GM12878 (cell line): ENCODE measurements at regions not wholly inside any gene's neighbourhood (a gene's known extent, or its start where the extent isn't known, plus 50 kb on each side); places are given as distances from the start of the nearest gene placed in this dataset.

Source experiments
- ATAC-seq: fragments of 200-7000 bp; cut with Tn5 transposase; 3 replicates; pipeline ENCODE4 v1.9.1; 2020; ENCODE audit warnings: mild to moderate bottlenecking, moderate library complexity
- BruUV-seq: library from RNA; stranded (reverse); fragments of 400-500 nt; replicated peaks from 2 replicates; lab custom pipeline; 2021; lab: Mats Ljungman, UMichigan
- CTCF ChIA-PET: fragments of 300-600 bp; sonication (Branson Sonifier 250); formaldehyde crosslinking; extraction: SDS; loops from one replicate; lab custom pipeline; 2021; ENCODE audit warnings: inconsistent platforms; lab: Yijun Ruan, JAX
- POLR2A ChIA-PET: fragments of 350-600 bp; formaldehyde crosslinking; extraction: SDS; loops from one replicate; lab custom pipeline; 2021; ENCODE audit warnings: inconsistent platforms; lab: Charles Lee
- RAD21 ChIA-PET: fragments of 300-600 bp; sonication (Branson Sonifier 250); formaldehyde crosslinking; loops from one replicate; lab custom pipeline; 2023; ENCODE audit warnings: antibody characterized with exemption; ENCODE audit not compliant: unreplicated experiment; lab: Charles Lee
- SMC1A ChIA-PET: fragments of 300-600 bp; sonication (Branson Sonifier 250); formaldehyde crosslinking; loops from one replicate; lab custom pipeline; 2023; ENCODE audit not compliant: unreplicated experiment, uncharacterized antibody; lab: Charles Lee
- DNase-seq: peaks from one replicate; pipeline ENCODE4 v3.0.0-alpha.2; 2011; ENCODE audit warnings: low read depth, low spot score
- FAIRE-seq: peaks from 3 replicates; lab custom pipeline; 2011; peaks lifted over from hg19 to GRCh38; lab: Jason Lieb, UNC
- H2AFZ ChIP-seq: 2 replicates; pipeline ENCODE4 v1.6.0; 2011; ENCODE audit warnings: low read depth, low read length, control low read depth; ENCODE audit not compliant: control insufficient read depth
- H3K27ac ChIP-seq: 2 replicates; pipeline ENCODE4 v1.5.1; 2011; ENCODE audit warnings: control low read depth; ENCODE audit not compliant: control insufficient read depth, insufficient read depth
- H3K27me3 ChIP-seq, 2 experiments: replicated peaks in 1 of 2; 2 replicates each; pipeline versions ENCODE4 v1.6.0 to v1.6.1; 2011; ENCODE audit warnings: low read length in 1 of 2; ENCODE audit not compliant: control insufficient read depth in 2 of 2, insufficient read depth in 2 of 2
- H3K36me3 ChIP-seq, 2 experiments: 2 replicates each; pipeline ENCODE4 v1.5.1; 2011; ENCODE audit warnings: low read length in 1 of 2; ENCODE audit not compliant: control insufficient read depth in 2 of 2, insufficient read depth in 2 of 2
- H3K4me1 ChIP-seq: 2 replicates; pipeline ENCODE4 v1.6.1; 2011; ENCODE audit warnings: mild to moderate bottlenecking, low read length, moderate library complexity, mixed read lengths; ENCODE audit not compliant: control insufficient read depth, insufficient read depth
- H3K4me2 ChIP-seq: 2 replicates; pipeline ENCODE4 v1.6.0; 2011; ENCODE audit warnings: control low read depth; ENCODE audit not compliant: control insufficient read depth, insufficient read depth
- H3K4me3 ChIP-seq: fragments of 200-600 bp; sonication (generic); 2 replicates; pipeline ENCODE4 v1.5.1; 2016
- H3K79me2 ChIP-seq: 2 replicates; pipeline ENCODE4 v1.6.0; 2011; ENCODE audit warnings: low read length; ENCODE audit not compliant: control insufficient read depth, insufficient read depth
- H3K9ac ChIP-seq: 2 replicates; pipeline ENCODE4 v1.8.0; 2011; ENCODE audit warnings: low read length, control low read depth, mixed read lengths; ENCODE audit not compliant: control insufficient read depth, insufficient read depth
- H3K9me3 ChIP-seq: replicated peaks from 3 replicates; pipeline ENCODE4 v1.5.1; 2011; ENCODE audit warnings: mild to moderate bottlenecking, low read length; ENCODE audit not compliant: control insufficient read depth, insufficient read depth
- H4K20me1 ChIP-seq: 2 replicates; pipeline ENCODE4 v1.6.0; 2011; ENCODE audit not compliant: control insufficient read depth, insufficient read depth
- ASH2L ChIP-seq: fragments of 300-600, 200-600 bp; sonication (generic); IDR thresholded peaks from 2 replicates; pipeline ENCODE4 v1.6.1; 2017; ENCODE audit warnings: low read depth, mild to moderate bottlenecking, borderline replicate concordance
- ATF7 ChIP-seq: fragments of 450-650 bp; IDR thresholded peaks from 2 replicates; pipeline ENCODE4 v1.6.1; 2016; ENCODE audit warnings: low read depth, mild to moderate bottlenecking
- CBFB ChIP-seq: IDR thresholded peaks from 2 replicates; pipeline ENCODE4 v1.6.1; 2016; ENCODE audit warnings: antibody characterized with exemption, low read depth
- MEF2B ChIP-seq: fragments of 450-650 bp; IDR thresholded peaks from 2 replicates; pipeline ENCODE4 v1.6.1; 2018; ENCODE audit warnings: mild to moderate bottlenecking, moderate library complexity; ENCODE audit not compliant: partially characterized antibody, poor library complexity, severe bottlenecking
- MXI1 ChIP-seq: fragments of 150-350 bp; IDR thresholded peaks from 2 replicates; pipeline ENCODE4 v1.6.1; 2011; ENCODE audit warnings: low read depth, mild to moderate bottlenecking, inconsistent platforms, low read length, improper control_type of control experiment
- PAX8 ChIP-seq: fragments of 450-650 bp; IDR thresholded peaks from 2 replicates; pipeline ENCODE4 v1.6.1; 2017; ENCODE audit warnings: mild to moderate bottlenecking, moderate library complexity
- POLR2AphosphoS5 ChIP-seq: IDR thresholded peaks from 2 replicates; pipeline ENCODE4 v1.6.1; 2011; ENCODE audit warnings: mild to moderate bottlenecking, low read length, inconsistent platforms
- SIX5 ChIP-seq: IDR thresholded peaks from 2 replicates; pipeline ENCODE4 v1.6.1; 2011; ENCODE audit warnings: mild to moderate bottlenecking, low read depth, low read length, moderate library complexity; ENCODE audit not compliant: severe bottlenecking
- SMC3 ChIP-seq: IDR thresholded peaks from 2 replicates; pipeline ENCODE4 v1.6.1; 2011; ENCODE audit warnings: low read length, improper control_type of control experiment, borderline replicate concordance
- STAT1 ChIP-seq: fragments of 450-650 bp; conservative IDR thresholded peaks from 2 replicates; pipeline ENCODE4 v1.6.1; 2014; ENCODE audit warnings: antibody characterized with exemption, mild to moderate bottlenecking
- TBL1XR1 ChIP-seq: IDR thresholded peaks from 2 replicates; pipeline ENCODE4 v1.6.1; 2012; ENCODE audit warnings: low read depth, low read length, improper control_type of control experiment
- TCF12 ChIP-seq: IDR thresholded peaks from 2 replicates; pipeline ENCODE4 v1.6.1; 2011; ENCODE audit warnings: low read depth, mild to moderate bottlenecking, low read length
- ZNF207 ChIP-seq: fragments of 450-650 bp; IDR thresholded peaks from 2 replicates; pipeline ENCODE4 v1.6.1; 2014; ENCODE audit warnings: antibody characterized with exemption, mild to moderate bottlenecking, borderline replicate concordance
- ZNF24 ChIP-seq: fragments of 450-650 bp; IDR thresholded peaks from 2 replicates; pipeline ENCODE4 v1.6.1; 2017; ENCODE audit warnings: antibody characterized with exemption, mild to moderate bottlenecking
- WGBS: methylation state at CpG from one replicate; pipeline ENCODE4 v1.1.6; 2016; ENCODE audit warnings: low lambda C conversion rate; ENCODE audit not compliant: insufficient replicate concordance, insufficient coverage; ENCODE audit errors: missing lambda C conversion rate; 5-methylcytosine and 5-hydroxymethylcytosine counted together
- in situ Hi-C: fragments of 300-500 bp; cut with MboI; formaldehyde crosslinking; loops from 9 replicates; pipeline ENCODE4 v1.14.3; 2018; ENCODE audit warnings: mixed read lengths
- intact Hi-C: fragments of 100-400 bp; cut with micrococcal nuclease; formaldehyde crosslinking; loops from one replicate; pipeline ENCODE4 v1.14.2; 2022; ENCODE audit not compliant: unreplicated experiment
- TF ChIP-seq, protein P1 (sequence below): fragments of 450-650 bp; IDR thresholded peaks from 2 replicates; pipeline ENCODE4 v1.6.1; 2017; ENCODE audit warnings: borderline replicate concordance
- TF ChIP-seq, protein P2 (sequence below): fragments of 450-650 bp; IDR thresholded peaks from 2 replicates; pipeline ENCODE4 v1.6.1; 2018; ENCODE audit warnings: mild to moderate bottlenecking, low read depth, moderate library complexity; ENCODE audit not compliant: partially characterized antibody
- TF ChIP-seq, protein P3 (sequence below): fragments of 450-650 bp; IDR thresholded peaks from 2 replicates; pipeline ENCODE4 v1.6.1; 2017; ENCODE audit warnings: mild to moderate bottlenecking

DNA sequence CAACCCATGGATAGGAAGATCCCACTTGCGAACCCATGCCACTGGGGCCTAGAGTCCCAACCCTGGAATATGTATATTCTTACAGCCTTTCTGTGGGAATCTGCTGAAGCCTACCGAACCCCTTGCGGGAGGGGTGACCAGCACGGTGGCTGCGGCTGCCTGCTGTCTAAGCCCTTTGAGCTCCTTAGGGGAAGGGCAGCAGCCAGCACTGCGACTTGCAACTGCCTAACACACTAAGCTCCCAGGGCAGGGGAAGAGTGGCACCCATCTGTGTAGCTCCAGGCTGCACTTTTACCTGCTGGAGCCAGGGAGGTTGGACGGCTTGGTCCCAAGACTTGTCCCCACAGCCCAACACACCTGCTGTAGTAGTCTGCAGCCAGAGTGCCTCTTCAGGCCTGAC lies 1968.7 kb upstream of the FLRT2 start (continued):
- no peak for TF ChIP-seq ZNF24

DNA sequence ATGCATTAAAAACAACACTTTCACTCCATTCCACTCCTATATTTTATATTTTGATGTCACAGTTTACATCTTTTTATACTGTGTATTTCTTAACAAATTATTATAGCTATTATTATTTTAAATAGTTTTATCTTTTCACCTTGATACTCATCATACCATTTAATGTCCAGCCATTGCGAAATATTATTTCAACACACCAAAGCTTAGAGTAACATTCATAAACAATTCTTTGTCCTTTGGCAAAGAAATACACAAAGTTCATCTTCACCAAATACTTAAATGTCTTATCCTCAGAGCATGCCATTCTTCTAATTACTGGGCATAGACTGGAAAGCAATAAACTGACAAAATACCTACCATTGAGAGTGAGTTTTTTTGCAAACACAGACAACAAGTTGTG lies 1963.4 kb upstream of the FLRT2 start:
- FAIRE-seq: no peak
- DNase-seq: no peak
- Histone ChIP-seq H3K79me2 (no peaks in the 10 kb centered on the region), H4K20me1 (no peaks in the 10 kb centered on the region), H2AFZ (no peak overlapping the region), H3K4me3 (no peak overlapping the region), H3K4me1 (no peaks in the 10 kb centered on the region), H3K27me3 (no peaks in the 10 kb centered on the region), H3K36me3 (no peaks in the 10 kb centered on the region), H3K9ac (no peak overlapping the region), H3K9me3 (no peaks in the 10 kb centered on the region), H3K27ac (no peak overlapping the region), H3K4me2 (no peak overlapping the region)
- ChIA-PET POLR2A (no interaction called here), RAD21 (no interaction called here), SMC1A (no interaction called here), CTCF (no interaction called here)
- ATAC-seq: no peak
- BruUV-seq: no TSS peak
- in situ Hi-C loops (no loop called here), intact Hi-C loops (no loop called here)
- 42% methylated on average over 1 of the region's 1 CpG for WGBS
- TF ChIP-seq SMC3 (no peak), ATF7 (no peak), POLR2AphosphoS5 (no peak), MEF2B (no peak), TCF12 (no peak), ASH2L (no peak), PAX8 (no peak), CBFB (no peak), ZNF207 (no peak), MXI1 (no peak), TBL1XR1 (no peak), SIX5 (no peak), STAT1 (no peak)
- TF ChIP-seq, protein P1, sequence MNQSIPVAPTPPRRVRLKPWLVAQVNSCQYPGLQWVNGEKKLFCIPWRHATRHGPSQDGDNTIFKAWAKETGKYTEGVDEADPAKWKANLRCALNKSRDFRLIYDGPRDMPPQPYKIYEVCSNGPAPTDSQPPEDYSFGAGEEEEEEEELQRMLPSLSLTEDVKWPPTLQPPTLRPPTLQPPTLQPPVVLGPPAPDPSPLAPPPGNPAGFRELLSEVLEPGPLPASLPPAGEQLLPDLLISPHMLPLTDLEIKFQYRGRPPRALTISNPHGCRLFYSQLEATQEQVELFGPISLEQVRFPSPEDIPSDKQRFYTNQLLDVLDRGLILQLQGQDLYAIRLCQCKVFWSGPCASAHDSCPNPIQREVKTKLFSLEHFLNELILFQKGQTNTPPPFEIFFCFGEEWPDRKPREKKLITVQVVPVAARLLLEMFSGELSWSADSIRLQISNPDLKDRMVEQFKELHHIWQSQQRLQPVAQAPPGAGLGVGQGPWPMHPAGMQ: no peak
- TF ChIP-seq, protein P2, sequence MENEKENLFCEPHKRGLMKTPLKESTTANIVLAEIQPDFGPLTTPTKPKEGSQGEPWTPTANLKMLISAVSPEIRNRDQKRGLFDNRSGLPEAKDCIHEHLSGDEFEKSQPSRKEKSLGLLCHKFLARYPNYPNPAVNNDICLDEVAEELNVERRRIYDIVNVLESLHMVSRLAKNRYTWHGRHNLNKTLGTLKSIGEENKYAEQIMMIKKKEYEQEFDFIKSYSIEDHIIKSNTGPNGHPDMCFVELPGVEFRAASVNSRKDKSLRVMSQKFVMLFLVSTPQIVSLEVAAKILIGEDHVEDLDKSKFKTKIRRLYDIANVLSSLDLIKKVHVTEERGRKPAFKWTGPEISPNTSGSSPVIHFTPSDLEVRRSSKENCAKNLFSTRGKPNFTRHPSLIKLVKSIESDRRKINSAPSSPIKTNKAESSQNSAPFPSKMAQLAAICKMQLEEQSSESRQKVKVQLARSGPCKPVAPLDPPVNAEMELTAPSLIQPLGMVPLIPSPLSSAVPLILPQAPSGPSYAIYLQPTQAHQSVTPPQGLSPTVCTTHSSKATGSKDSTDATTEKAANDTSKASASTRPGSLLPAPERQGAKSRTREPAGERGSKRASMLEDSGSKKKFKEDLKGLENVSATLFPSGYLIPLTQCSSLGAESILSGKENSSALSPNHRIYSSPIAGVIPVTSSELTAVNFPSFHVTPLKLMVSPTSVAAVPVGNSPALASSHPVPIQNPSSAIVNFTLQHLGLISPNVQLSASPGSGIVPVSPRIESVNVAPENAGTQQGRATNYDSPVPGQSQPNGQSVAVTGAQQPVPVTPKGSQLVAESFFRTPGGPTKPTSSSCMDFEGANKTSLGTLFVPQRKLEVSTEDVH: no peak
- TF ChIP-seq, protein P3, sequence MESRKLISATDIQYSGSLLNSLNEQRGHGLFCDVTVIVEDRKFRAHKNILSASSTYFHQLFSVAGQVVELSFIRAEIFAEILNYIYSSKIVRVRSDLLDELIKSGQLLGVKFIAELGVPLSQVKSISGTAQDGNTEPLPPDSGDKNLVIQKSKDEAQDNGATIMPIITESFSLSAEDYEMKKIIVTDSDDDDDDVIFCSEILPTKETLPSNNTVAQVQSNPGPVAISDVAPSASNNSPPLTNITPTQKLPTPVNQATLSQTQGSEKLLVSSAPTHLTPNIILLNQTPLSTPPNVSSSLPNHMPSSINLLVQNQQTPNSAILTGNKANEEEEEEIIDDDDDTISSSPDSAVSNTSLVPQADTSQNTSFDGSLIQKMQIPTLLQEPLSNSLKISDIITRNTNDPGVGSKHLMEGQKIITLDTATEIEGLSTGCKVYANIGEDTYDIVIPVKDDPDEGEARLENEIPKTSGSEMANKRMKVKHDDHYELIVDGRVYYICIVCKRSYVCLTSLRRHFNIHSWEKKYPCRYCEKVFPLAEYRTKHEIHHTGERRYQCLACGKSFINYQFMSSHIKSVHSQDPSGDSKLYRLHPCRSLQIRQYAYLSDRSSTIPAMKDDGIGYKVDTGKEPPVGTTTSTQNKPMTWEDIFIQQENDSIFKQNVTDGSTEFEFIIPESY: no peak
